G401.6 (cell line): ENCODE measurements at regions not wholly inside any gene's neighbourhood (a gene's known extent, or its start where the extent isn't known, plus 50 kb on each side); places are given as distances from the start of the nearest gene placed in this dataset.

Experiments used
- FAIRE-seq: peaks from 2 replicates; lab custom pipeline; 2012; peaks lifted over from hg19 to GRCh38; lab: Jason Lieb, UNC

GRCh38 chr22:49235463-49236300 lies 592.0 kb downstream of the BRD1 start:
- FAIRE-seq: no peak

- FAIRE-seq: no peak
These were observed 593.2 kb downstream of the BRD1 start for GRCh38 chr22:49234459-49234858.

DNA sequence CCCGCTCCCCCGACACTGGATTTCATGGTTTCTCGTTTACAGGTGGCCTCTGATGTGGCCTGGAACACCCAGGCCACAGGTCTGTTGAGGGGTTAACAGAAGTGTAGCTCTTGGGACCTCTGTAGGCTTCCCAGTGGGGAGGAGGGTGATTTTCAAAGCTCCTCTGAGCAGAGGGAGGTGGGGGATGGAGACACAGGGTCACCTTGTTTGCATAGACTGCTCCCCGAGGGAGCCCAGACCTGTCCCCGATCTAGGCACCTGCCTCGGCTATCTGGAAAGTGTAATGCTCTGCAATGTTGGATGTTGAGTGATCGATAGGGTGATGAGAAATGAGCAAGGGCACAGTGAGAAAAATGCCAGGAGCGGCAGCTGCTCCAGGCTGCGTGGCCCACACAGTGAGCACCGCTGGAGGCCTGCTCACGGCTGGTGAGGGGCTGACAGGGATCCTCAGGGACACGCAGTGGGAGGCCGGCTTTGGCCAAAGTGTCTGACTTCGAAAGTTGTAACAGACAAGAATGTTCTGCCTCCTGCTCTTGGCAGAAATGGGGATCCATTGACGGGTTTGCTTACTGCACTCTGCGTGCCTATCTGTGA lies 594.1 kb downstream of the BRD1 start:
- FAIRE-seq: no peak

GRCh38 chr22:49232319-49233067 lies 595.2 kb downstream of the BRD1 start:
- no peak for FAIRE-seq

GRCh38 chr22:49230194-49230577 lies 597.5 kb downstream of the BRD1 start:
- no peak for FAIRE-seq

DNA sequence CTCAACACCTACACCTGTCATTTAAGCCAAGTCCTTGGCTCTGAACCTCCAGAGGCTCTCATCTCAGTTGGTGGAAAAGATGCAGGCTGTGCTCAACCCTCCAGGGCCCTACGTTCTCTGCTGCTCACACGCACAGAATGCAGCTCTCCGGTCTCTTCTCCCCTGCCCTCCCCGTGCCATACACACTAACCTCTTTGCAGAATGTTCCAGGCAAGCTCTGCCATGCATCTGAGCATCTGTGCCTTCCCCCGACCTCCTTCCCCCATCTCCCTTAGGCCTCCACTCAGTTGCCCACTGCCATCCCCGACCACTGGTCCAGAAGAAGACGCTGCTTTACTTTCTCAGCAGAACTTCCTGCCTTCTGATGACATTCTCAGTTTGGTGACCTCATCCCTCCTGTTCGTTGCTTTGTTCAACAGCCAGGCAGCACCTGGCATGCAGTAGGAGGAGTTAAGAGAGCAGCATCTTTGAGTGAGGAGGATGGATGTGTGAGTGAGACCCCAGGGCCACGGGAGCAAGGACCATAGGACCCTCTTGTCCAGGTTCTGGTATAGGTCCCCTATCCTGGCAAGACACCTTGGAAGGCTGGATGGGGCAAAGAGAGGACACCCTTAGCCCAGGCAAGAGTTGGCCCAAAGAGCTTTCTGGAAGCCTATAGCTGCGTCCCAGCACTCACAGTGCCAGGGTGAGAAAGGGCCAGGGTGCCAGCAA lies 598.0 kb downstream of the BRD1 start:
- FAIRE-seq: no peak

DNA sequence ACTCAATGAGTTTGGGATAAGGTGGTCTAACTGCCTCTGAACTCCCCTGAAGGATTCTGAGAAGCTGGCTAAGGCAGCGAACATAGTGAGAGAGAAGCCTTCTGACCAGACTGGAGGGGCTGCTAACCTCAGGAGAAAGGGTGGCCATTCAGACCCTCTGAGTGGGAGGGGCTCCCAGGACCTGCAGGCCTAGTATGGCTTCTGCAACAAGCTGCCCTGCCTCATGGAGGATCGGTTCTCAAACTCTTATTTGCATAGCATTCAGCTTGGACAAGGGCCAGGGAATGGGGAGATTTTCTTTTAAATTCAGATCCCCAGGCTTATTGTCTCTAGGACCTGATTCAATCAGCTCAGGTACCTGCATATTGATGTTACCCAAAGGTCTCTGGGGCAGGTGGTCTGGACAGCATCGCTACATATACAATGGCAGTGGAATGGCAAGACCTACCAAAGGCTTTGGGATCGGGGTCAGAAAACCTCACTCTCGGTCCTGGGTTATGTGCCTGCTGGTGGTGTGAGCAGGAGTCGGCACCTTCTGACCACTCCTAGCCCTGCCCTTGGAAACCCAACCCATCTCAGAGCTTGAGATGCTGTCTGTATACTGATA lies 599.1 kb downstream of the BRD1 start:
- no peak for FAIRE-seq

DNA sequence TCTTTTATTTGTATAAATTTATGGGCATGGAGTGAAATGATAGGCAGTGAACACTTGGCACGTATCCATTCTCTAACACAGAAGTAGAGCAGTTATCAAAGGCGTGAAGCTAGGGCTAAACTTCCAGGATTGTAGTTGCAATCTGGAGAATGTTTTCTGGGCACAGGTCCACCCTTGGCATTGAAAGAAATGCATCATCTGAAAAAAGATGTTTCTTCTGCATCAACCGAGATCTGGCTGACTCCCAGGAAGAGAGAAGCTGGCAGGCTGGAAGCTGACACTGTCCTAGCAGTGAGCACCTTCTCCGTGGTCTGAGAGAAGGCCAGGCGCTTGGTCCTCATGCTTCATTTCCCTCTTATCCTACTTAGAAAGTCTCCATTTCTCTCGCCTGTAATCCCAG lies 600.0 kb downstream of the BRD1 start:
- no peak for FAIRE-seq

DNA sequence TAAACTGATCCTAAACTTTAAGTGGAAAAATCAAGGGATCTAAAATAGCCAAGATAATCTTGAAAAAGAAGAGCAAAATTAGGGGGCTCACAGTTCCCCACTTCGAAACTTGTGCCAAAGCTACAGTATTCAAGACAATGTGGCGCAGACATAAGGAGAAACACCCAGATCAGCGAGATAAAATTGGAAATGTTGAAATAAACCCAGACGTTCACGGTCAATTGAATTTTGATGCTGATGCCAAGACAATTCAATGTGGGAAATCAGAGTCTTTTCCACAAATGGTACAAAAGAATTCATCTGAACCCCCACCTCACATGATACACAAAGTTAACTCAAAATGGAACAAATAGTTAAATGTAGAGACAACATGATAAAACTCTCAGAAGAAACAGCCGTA lies 601.6 kb downstream of the BRD1 start:
- FAIRE-seq: no peak

GRCh38 chr22:49224243-49224642 lies 603.4 kb downstream of the BRD1 start:
- no peak for FAIRE-seq

GRCh38 chr22:49218142-49218541 lies 609.5 kb downstream of the BRD1 start:
- no peak for FAIRE-seq

- no peak for FAIRE-seq
These were observed 611.1 kb downstream of the BRD1 start for GRCh38 chr22:49216579-49216978.

DNA sequence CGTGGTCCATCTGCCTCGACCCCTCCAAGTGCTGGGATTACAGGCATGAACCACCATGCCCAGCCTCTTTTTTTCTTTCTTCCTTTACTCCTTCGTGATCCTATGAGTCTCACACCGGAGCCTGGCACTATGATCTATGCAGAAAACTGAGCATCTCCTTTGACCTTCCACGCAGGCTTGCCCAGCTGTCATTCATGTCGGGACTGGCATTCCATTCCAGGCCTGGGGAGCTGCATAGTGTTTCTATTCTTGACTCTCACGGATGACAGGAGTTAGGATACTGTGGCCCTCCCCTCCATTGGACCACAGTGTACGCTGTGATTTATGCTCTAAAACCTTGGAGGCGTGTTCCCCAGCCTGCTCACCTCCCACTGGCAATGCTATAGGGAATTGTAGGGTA lies 611.8 kb downstream of the BRD1 start:
- FAIRE-seq: no peak

- FAIRE-seq: no peak
These were observed 612.7 kb downstream of the BRD1 start for GRCh38 chr22:49214976-49215375.

DNA sequence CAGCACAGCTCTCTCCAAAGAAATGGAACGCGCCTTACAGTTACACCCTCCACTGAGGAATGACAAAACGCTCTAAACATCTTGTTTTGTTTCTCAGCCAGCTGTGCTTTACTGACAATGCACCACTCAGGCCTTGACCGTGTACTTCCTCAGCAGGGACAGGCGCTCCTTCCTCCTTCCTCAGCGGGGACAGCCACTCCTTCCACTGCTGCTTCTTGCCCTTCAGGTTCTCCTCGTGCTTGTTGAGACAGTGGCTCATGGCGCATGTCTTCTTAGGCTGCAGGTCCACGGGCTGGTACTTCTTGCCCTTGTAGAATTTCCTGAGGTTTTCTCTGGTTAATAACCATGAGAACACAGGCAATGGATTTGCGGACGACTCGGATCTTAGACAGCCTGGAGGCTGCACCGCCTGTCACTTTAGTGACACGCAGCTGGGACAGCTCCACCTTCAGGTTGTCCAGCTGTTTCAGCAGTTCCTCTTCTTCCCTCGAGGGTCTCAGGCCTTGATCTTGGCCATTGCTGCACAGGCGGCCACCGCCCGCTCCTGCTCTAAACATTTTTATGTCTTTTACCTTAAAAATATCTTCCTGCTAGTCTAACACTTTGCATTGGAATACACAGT lies 613.8 kb downstream of the BRD1 start:
- FAIRE-seq: no peak

DNA sequence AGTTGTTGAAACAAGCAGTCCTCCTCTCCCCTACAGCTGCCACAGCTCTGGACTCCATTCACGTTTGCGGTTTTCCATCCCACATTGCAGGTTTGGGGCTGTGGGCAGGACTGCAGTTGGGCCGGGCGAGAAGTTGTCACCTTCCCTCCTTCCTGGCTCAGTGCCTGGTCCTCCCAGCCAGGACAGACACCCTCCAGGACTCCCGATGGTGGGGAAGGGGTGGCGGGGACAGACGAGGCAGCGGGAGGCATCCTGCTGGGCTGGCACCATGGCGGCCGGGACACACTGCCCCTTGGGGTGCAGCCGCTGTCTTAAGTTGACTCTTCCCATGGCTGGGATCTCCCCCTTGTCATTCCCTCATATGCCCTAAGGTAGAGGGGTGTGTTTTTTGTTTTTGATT lies 615.2 kb downstream of the BRD1 start:
- FAIRE-seq: no peak

DNA sequence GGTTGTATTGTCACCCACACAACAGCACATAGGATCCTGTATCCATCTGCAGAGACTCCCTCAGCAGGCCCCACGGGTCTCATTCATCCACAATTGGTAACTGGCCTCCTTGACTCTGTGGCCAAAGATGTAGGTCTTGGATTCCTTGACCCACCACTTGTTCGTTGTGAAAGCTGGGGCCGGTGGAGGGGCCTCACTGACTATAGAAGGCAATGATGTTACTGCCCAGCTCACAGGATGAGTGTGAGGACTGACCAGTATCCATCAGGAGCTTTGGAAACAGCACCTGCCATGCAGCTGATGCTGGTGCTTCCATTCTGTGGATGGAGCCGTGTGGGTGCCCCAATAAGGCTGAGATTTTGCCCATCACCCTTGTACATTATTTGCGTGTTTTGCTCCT lies 615.7 kb downstream of the BRD1 start:
- FAIRE-seq: no peak

- FAIRE-seq: no peak
These were observed 616.5 kb downstream of the BRD1 start for GRCh38 chr22:49211176-49211575.

- no peak for FAIRE-seq
These were observed 617.1 kb downstream of the BRD1 start for GRCh38 chr22:49210606-49211005.

GRCh38 chr22:49209452-49210195 lies 618.0 kb downstream of the BRD1 start:
- FAIRE-seq: no peak

GRCh38 chr22:49208768-49209252 lies 618.9 kb downstream of the BRD1 start:
- no peak for FAIRE-seq
